ENCODE measurements at regions not wholly inside any gene's neighbourhood (a gene's known extent, or its start where the extent isn't known, plus 50 kb on each side); places are given as distances from the start of the nearest gene placed in this dataset.

DNA sequence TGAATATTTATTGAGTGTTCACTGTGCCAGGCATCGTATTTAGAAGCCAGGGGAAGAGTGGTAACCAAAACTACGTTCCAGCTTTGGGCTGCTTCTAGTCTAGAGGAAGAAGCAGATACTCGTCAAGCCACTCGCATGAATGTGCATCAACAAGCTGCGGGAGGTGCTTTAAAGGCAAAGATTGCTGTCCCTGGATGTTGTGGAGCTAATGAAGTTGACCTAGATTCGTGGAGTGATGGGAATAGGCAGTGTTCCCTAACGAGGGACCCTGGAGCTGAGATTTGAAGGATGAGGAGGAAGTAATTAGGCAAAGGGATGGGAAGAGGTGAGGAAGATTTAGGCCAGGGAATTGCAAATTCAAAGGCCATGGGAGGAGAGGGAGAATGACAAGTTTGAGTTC, 118.9 kb downstream of the TMEM170B start:
- no peak for FAIRE-seq
- Histone ChIP-seq H3K27ac (ENCODE audit: extremely low read depth, low read depth, low read length) (no peak overlapping the region), H3K4me1 (replicated peaks in 1 of 2; ENCODE audit: control insufficient read depth in 2 of 2, insufficient read depth in 2 of 2, low read length in 2 of 2) (no peaks in the 10 kb centered on the region), H3K27me3 (ENCODE audit: control insufficient read depth in 2 of 2, insufficient read depth in 2 of 2, low read length in 2 of 2) (peaks cover 2 to 30% of the 10 kb centered on the region in 2 experiments; a peak in 4 of 5 replicates), H3K79me2 (ENCODE audit: control insufficient read depth, insufficient read depth, low read length) (no peaks in the 10 kb centered on the region), H3K4me3 (no peak overlapping the region), H3K4me2 (ENCODE audit: insufficient read depth, low read length) (no peak overlapping the region), H3K9ac (ENCODE audit: insufficient read depth in 1 of 2, low read depth in 2 of 2, low read length in 2 of 2) (no peak overlapping the region), H2AFZ (ENCODE audit: low read depth, low read length) (0 out of 2 replicates have a peak overlapping the region, but pooled peaks have one; percentile 60), H4K20me1 (replicated peaks; ENCODE audit: control insufficient read depth, insufficient read depth, low read length) (no peaks in the 10 kb centered on the region), H3K9me3 (replicated peaks; ENCODE audit: control insufficient read depth, insufficient read depth, low read depth, low read length) (no peaks in the 10 kb centered on the region), H3K36me3 (ENCODE audit: control insufficient read depth, insufficient read depth, low read length) (no peaks in the 10 kb centered on the region), H3K9me1 (ENCODE audit: control insufficient read depth, insufficient read depth, low read length) (no peaks in the 10 kb centered on the region)
- no peak for TF ChIP-seq NFE2 (IDR thresholded peaks at IDR 0.05; ENCODE audit: low read depth)
- no peak for TF ChIP-seq XRCC5 (IDR thresholded peaks at IDR 0.05; ENCODE audit: low read depth, low read length)
- no peak for TF ChIP-seq MECOM (CRISPR knock-in tag; IDR thresholded peaks at IDR 0.05)
- no peak for TF ChIP-seq KDM2B (CRISPR knock-in tag; IDR thresholded peaks at IDR 0.05)
- no peak for TF ChIP-seq RB1 (IDR thresholded peaks at IDR 0.05; ENCODE audit: low read depth)
- TF ChIP-seq SMAD3 (CRISPR knock-in tag; conservative IDR thresholded peaks at IDR 0.05) = no peak
- no peak for TF ChIP-seq ZNF79 (CRISPR knock-in tag; IDR thresholded peaks at IDR 0.05; ENCODE audit: low read depth)
- no peak for TF ChIP-seq PRPF4 (IDR thresholded peaks at IDR 0.05; ENCODE audit: insufficient read depth, low read depth, low read length, poor library complexity, severe bottlenecking)
- TF ChIP-seq, protein P1, sequence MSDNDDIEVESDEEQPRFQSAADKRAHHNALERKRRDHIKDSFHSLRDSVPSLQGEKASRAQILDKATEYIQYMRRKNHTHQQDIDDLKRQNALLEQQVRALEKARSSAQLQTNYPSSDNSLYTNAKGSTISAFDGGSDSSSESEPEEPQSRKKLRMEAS (CRISPR knock-in tag; IDR thresholded peaks at IDR 0.05) = no peak
- TF ChIP-seq DNMT1 (IDR thresholded peaks at IDR 0.05) = no peak
- WGBS (ENCODE audit: insufficient coverage, low coverage, missing lambda C conversion rate) = 29% methylated on average over 7 of the region's 7 CpGs
- DNase-seq (ENCODE audit: extremely low read depth in 1 of 4, low spot score in 3 of 4) = no peak
- BruUV-seq (replicated peaks) = no TSS peak
- intact Hi-C loops (cut with micrococcal nuclease) = loop anchor here (5.0 kb wide), 2 partner anchors 526 to 951 kb away; no protein-coding TSS in a partner anchor
- CTCF ChIA-PET (ENCODE audit: low intra/inter-chr PET ratio) = interaction anchor here (0.8 to 2.3 kb wide), 7 partner anchors 419 to 949 kb away, joined by 3 to 27 read pairs (median 15); partner anchors contain the start of gene EDN1
- in situ Hi-C loops (cut with MboI) = loop anchor here (10.0 kb wide), 1 partner anchor 948 kb away; no protein-coding TSS in a partner anchor
- POLR2A ChIA-PET = interaction anchor here (0.6 to 2.7 kb wide), 3 partner anchors 10 to 409 kb away, joined by 3 to 12 read pairs (median 3); no protein-coding TSS in a partner anchor
- ATAC-seq = no peak

Measured in K562 (cell line).